Left lung (tissue), 4 donors: ENCODE measurements at regions not wholly inside any gene's neighbourhood (a gene's known extent, or its start where the extent isn't known, plus 50 kb on each side); places are given as distances from the start of the nearest gene placed in this dataset.
"Not testable (repeated sequence)": the region's sequence is repeated elsewhere in the genome, so short reads cannot be mapped to it uniquely, and the experiment has no call there.

Experiments
- ATAC-seq: fragments of 200-7000 bp; cut with Tn5 transposase; one replicate; pipeline ENCODE4 v1.9.1; 2020; ENCODE audit warnings: moderate library complexity
- DNase-seq, 4 donors: peaks; one replicate each; pipeline ENCODE4 v3.0.0-alpha.2; 2013 to 2020
- H3K27ac ChIP-seq, 2 donors: fragments of 200-600 bp; sonication (generic) in 1 of 2; one replicate each; pipeline versions ENCODE4 v1.5.0 to v1.8.0; 2020 to 2021
- H3K27me3 ChIP-seq, 2 donors: fragments of 200-600 bp; sonication (generic) in 1 of 2; one replicate each; pipeline versions ENCODE4 v1.5.0 to v1.8.0; 2020 to 2021
- H3K36me3 ChIP-seq, 2 donors: fragments of 200-600 bp; sonication (generic) in 1 of 2; one replicate each; pipeline versions ENCODE4 v1.5.0 to v1.8.0; 2020 to 2021
- H3K4me1 ChIP-seq, 2 donors: fragments of 200-600 bp; one replicate each; pipeline ENCODE4 v1.8.0; 2021
- H3K4me3 ChIP-seq, 2 donors: fragments of 200-600 bp; sonication (generic) in 1 of 2; one replicate each; pipeline versions ENCODE4 v1.5.0 to v1.8.0; 2020 to 2021; ENCODE audit warnings: mild to moderate bottlenecking in 1 of 2
- H3K9me3 ChIP-seq, 2 donors: fragments of 200-600 bp; sonication (generic) in 1 of 2; one replicate each; pipeline versions ENCODE4 v1.5.0 to v1.8.0; 2020 to 2021
- CTCF ChIP-seq, 2 donors: fragments of 200-600 bp; sonication (generic) in 1 of 2; IDR thresholded peaks; one replicate each; pipeline versions ENCODE4 v1.5.0 to v1.8.0; 2021; ENCODE audit warnings: antibody characterized with exemption in 2 of 2
- intact Hi-C, 2 donors: fragments of 100-400 bp; cut with DNase I; formaldehyde crosslinking; loops; one replicate each; pipeline versions ENCODE4 v1.11.2 to v1.14.2; 2022
- donor health status: DM: no; HTN: yes; CAD: no.
- donor health status: DM: no; HTN: no; CAD: no.

GRCh38 chr14:46573498-46573897, 78.1 kb downstream of the RPL10L start:
- no peaks in the 10 kb centered on the region for H3K36me3 ChIP-seq
- ATAC-seq (no peak), DNase-seq (no peak)
- H3K27ac ChIP-seq, result no peak overlapping the region
- intact Hi-C loops, result no loop called here
- H3K4me3 ChIP-seq, result no peak overlapping the region
- H3K4me1 ChIP-seq, result no peaks in the 10 kb centered on the region
- TF ChIP-seq CTCF (IDR thresholded peaks at IDR 0.05), result no peak
- no peaks in the 10 kb centered on the region for H3K9me3 ChIP-seq
- H3K27me3 ChIP-seq, result no peaks in the 10 kb centered on the region

GRCh38 chr14:46571970-46572369, 79.6 kb downstream of the RPL10L start:
- TF ChIP-seq CTCF (IDR thresholded peaks at IDR 0.05), result no peak
- no peak overlapping the region for H3K4me3 ChIP-seq
- no peaks in the 10 kb centered on the region for H3K27me3 ChIP-seq
- no peaks in the 10 kb centered on the region for H3K36me3 ChIP-seq
- ATAC-seq (no peak), DNase-seq (no peak)
- H3K9me3 ChIP-seq, result peaks cover 0 to 2% of the 10 kb centered on the region in 2 donors
- no peaks in the 10 kb centered on the region for H3K4me1 ChIP-seq
- no peak overlapping the region for H3K27ac ChIP-seq
- intact Hi-C loops, result no loop called here

- H3K27ac ChIP-seq, H3K27me3 ChIP-seq, intact Hi-C loops, H3K9me3 ChIP-seq, H3K4me1 ChIP-seq, H3K36me3 ChIP-seq, H3K4me3 ChIP-seq, DNase-seq, ATAC-seq: not testable (repeated sequence)
Measured at GRCh38 chr14:46568161-46568560, 83.4 kb downstream of the RPL10L start.

GRCh38 chr14:46550836-46551235, 100.7 kb downstream of the RPL10L start:
- no peaks in the 10 kb centered on the region for H3K4me1 ChIP-seq
- H3K36me3 ChIP-seq, result no peaks in the 10 kb centered on the region
- no peak for ATAC-seq
- intact Hi-C loops, result no loop called here
- no peak for TF ChIP-seq CTCF (IDR thresholded peaks at IDR 0.05)
- no peak overlapping the region for H3K4me3 ChIP-seq
- peak in 1 of 4 donors; percentile 6 for DNase-seq
- no peak overlapping the region for H3K27ac ChIP-seq
- H3K27me3 ChIP-seq, result no peaks in the 10 kb centered on the region
- no peaks in the 10 kb centered on the region for H3K9me3 ChIP-seq

- H3K4me1 ChIP-seq, result no peaks in the 10 kb centered on the region
- no peak for DNase-seq
- H3K4me3 ChIP-seq, result no peak overlapping the region
- no peak overlapping the region for H3K27ac ChIP-seq
- no peaks in the 10 kb centered on the region for H3K36me3 ChIP-seq
- no peak for ATAC-seq
- TF ChIP-seq CTCF (IDR thresholded peaks at IDR 0.05), result no peak
- no peaks in the 10 kb centered on the region for H3K27me3 ChIP-seq
- no peaks in the 10 kb centered on the region for H3K9me3 ChIP-seq
- intact Hi-C loops, result no loop called here
Measured at GRCh38 chr14:46540986-46541385, 110.6 kb downstream of the RPL10L start.

- H3K4me3 ChIP-seq, result no peak overlapping the region
- H3K4me1 ChIP-seq, result no peaks in the 10 kb centered on the region
- TF ChIP-seq CTCF (IDR thresholded peaks at IDR 0.05), result no peak
- DNase-seq (peak in 1 of 4 donors; percentile 29), ATAC-seq (no peak)
- H3K27ac ChIP-seq, result no peak overlapping the region
- no peaks in the 10 kb centered on the region for H3K27me3 ChIP-seq
- H3K36me3 ChIP-seq, result no peaks in the 10 kb centered on the region
- no peaks in the 10 kb centered on the region for H3K9me3 ChIP-seq
- intact Hi-C loops, result no loop called here
Measured at GRCh38 chr14:46519121-46519520, 132.5 kb downstream of the RPL10L start.

GRCh38 chr14:46508752-46509151, 142.8 kb downstream of the RPL10L start:
- H3K4me1 ChIP-seq, H3K27me3 ChIP-seq, ATAC-seq, H3K4me3 ChIP-seq, H3K36me3 ChIP-seq, H3K27ac ChIP-seq, H3K9me3 ChIP-seq, intact Hi-C loops: not testable (repeated sequence)
- DNase-seq, result peak in 1 of 4 donors; percentile 37
